Psoas muscle (tissue), 7 donors: ENCODE measurements at regions not wholly inside any gene's neighbourhood (a gene's known extent, or its start where the extent isn't known, plus 50 kb on each side); places are given as distances from the start of the nearest gene placed in this dataset.
"Not testable (repeated sequence)": the region's sequence is repeated elsewhere in the genome, so short reads cannot be mapped to it uniquely, and the experiment has no call there.

ENCODE experiments used
- ATAC-seq, 4 donors: fragments of 200-7000 bp; cut with Tn5 transposase; one replicate each; pipeline ENCODE4 v1.9.1; 2020; ENCODE audit warnings: moderate library complexity in 3 of 4, mild to moderate bottlenecking in 2 of 4
- DNase-seq, 2 donors: peaks; one replicate each; pipeline ENCODE4 v3.0.0-alpha.2; 2020
- H3K27ac ChIP-seq: fragments of 200-600 bp; one replicate; pipeline ENCODE4 v1.8.0; 2022
- H3K27me3 ChIP-seq, 3 donors: fragments of 200-600 bp in 1 of 3; one replicate each; pipeline versions ENCODE4 v1.6.1 to v1.8.0; 2013 to 2022; ENCODE audit warnings: low read length in 2 of 3, mild to moderate bottlenecking in 2 of 3, moderate library complexity in 1 of 3; ENCODE audit not compliant: insufficient read depth in 3 of 3
- H3K36me3 ChIP-seq, 2 donors: fragments of 200-600 bp in 1 of 2; one replicate each; pipeline versions ENCODE4 v1.6.1 to v1.8.0; 2013 to 2022; ENCODE audit warnings: low read depth in 1 of 2, mild to moderate bottlenecking in 1 of 2, moderate library complexity in 1 of 2; ENCODE audit not compliant: insufficient read depth in 1 of 2
- H3K4me1 ChIP-seq: fragments of 200-600 bp; one replicate; pipeline ENCODE4 v1.8.0; 2022
- H3K4me3 ChIP-seq: fragments of 200-600 bp; one replicate; pipeline ENCODE4 v1.8.0; 2022; ENCODE audit warnings: mild to moderate bottlenecking
- H3K9me3 ChIP-seq: fragments of 200-600 bp; one replicate; pipeline ENCODE4 v1.8.0; 2022
- WGBS, 3 donors: extraction: QIAGEN DNeasy Blood & Tissue Kit; methylation state at CpG; one replicate each; pipeline versions ENCODE4 v1.1.6 to v1.1.7; 2013; 5-methylcytosine and 5-hydroxymethylcytosine counted together
- intact Hi-C, 2 donors: fragments of 100-400 bp; cut with DNase I; formaldehyde crosslinking; loops; one replicate each; pipeline versions ENCODE4 v1.11.0 to v1.14.2; 2022
- TF ChIP-seq, protein P1 (sequence below): fragments of 200-600 bp; IDR thresholded peaks from one replicate; pipeline ENCODE4 v1.8.0; 2022; ENCODE audit warnings: antibody characterized with exemption
- donor health status: healthy with polysubstance abuse.
- donor health status: DM: no; HTN: no; CAD: no; lungs with moderate emphysema.
- donor health status: Bipolar disorder and iron deficiency.
- donor health status: healthy.
- donor health status: DM: yes; HTN: yes; CAD: no.
- donor health status: DM: no; HTN: no; CAD: no.
- donor health status: DM: yes; HTN: yes; CAD: no.

DNA sequence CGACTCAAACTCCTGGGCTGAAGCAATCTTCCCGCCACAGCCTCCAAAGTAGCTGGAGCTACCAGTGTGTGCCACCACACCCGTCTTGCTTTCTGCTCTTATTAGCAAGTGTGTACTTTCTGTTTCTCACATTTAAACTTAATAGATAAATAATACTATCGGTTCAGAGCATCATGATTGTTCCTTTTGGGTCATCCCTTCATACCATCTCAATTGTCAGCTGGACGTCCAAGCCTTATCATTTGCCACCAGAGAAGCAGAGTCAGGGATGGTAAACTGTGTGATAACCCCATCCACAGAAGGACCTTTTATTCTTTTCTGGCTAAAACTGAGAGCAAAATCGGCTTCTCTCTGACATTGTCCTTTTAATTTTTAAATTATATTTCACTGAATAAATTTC lies 279.8 kb upstream of the GOT2 start:
- WGBS, 3 donors = 73 to 81% (median 75%) methylated on average over 6 of the region's 6 CpGs
- H3K27ac ChIP-seq = no peak overlapping the region
- ATAC-seq (no peak), DNase-seq (no peak)
- H3K9me3 ChIP-seq = no peaks in the 10 kb centered on the region
- no peak overlapping the region for H3K4me3 ChIP-seq
- intact Hi-C loops = no loop called here
- no peaks in the 10 kb centered on the region for H3K4me1 ChIP-seq
- TF ChIP-seq, protein P1, sequence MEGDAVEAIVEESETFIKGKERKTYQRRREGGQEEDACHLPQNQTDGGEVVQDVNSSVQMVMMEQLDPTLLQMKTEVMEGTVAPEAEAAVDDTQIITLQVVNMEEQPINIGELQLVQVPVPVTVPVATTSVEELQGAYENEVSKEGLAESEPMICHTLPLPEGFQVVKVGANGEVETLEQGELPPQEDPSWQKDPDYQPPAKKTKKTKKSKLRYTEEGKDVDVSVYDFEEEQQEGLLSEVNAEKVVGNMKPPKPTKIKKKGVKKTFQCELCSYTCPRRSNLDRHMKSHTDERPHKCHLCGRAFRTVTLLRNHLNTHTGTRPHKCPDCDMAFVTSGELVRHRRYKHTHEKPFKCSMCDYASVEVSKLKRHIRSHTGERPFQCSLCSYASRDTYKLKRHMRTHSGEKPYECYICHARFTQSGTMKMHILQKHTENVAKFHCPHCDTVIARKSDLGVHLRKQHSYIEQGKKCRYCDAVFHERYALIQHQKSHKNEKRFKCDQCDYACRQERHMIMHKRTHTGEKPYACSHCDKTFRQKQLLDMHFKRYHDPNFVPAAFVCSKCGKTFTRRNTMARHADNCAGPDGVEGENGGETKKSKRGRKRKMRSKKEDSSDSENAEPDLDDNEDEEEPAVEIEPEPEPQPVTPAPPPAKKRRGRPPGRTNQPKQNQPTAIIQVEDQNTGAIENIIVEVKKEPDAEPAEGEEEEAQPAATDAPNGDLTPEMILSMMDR = no peak
- H3K27me3 ChIP-seq = no peaks in the 10 kb centered on the region
- no peaks in the 10 kb centered on the region for H3K36me3 ChIP-seq

DNA sequence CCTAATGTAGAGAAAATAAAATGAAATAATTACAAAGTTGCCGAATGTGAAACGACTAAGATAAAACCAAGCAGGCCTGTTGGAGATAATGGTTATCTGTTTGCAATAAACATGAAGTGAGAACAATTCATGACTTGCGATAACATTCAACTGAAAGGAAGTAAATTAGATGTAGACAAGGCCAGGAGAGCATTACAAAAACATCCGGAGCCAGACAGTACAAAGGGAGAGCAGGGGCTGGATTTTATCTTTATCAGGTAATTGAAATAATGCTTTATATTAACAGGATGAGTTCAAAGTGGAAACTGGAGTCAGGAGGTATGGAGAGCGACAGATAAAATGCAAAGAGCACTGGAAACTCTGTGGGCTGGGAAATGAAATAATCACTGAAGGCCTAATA lies 265.6 kb upstream of the GOT2 start:
- TF ChIP-seq, protein P1 = no peak
- no peak for DNase-seq
- H3K4me3 ChIP-seq = no peak overlapping the region
- intact Hi-C loops = no loop called here
- WGBS, 3 donors = 73 to 81% (median 78%) methylated on average over 5 of the region's 5 CpGs
- no peaks in the 10 kb centered on the region for H3K27me3 ChIP-seq
- no peaks in the 10 kb centered on the region for H3K9me3 ChIP-seq
- no peak for ATAC-seq
- H3K27ac ChIP-seq = no peak overlapping the region
- no peaks in the 10 kb centered on the region for H3K4me1 ChIP-seq
- no peaks in the 10 kb centered on the region for H3K36me3 ChIP-seq

GRCh38 chr16:58992755-58993154 lies 258.6 kb upstream of the GOT2 start:
- H3K4me1 ChIP-seq, ATAC-seq, H3K4me3 ChIP-seq, DNase-seq, H3K36me3 ChIP-seq, H3K27ac ChIP-seq, intact Hi-C loops, H3K27me3 ChIP-seq: not testable (repeated sequence)
- WGBS, 3 donors = 69 to 73% (median 70%) methylated on average over 8 of the region's 8 CpGs
- H3K9me3 ChIP-seq = peaks cover 18% of the 10 kb centered on the region

DNA sequence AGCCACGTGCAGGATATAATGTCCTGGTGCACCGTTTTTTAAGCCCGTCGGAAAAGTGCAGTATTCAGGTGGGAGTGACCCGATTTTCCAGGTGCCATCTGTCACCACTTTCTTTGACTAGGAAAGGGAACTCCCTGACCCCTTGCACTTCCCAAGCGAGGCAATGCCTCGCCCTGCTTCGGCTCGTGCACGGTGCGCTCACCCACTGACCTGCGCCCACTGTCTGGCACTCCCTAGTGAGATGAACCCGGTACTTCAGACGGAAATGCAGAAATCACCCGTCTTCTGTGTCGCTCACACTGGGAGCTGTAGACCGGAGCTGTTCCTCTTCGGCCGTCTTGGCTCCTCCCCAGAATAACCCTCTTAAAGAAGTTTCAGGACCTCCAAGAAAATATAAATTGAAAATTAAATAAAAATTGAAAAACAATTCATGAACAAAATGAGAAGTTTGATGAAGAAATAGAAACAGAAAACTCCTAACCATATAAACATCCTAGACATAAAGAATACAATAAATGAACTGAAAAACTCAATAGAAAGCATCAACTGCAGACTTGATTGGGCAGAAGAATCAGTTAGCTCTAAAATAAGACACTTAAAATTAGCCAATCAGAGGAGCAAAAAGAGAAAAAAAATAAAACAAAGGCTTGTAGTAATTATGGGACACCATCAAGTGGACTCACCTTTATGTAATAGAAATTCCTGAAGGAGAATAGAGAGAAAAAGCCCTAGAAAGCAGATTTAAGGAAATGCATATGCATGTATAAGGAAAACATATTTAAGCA lies 249.3 kb upstream of the GOT2 start:
- H3K9me3 ChIP-seq, H3K27ac ChIP-seq, intact Hi-C loops, DNase-seq, H3K36me3 ChIP-seq, H3K27me3 ChIP-seq, ATAC-seq, H3K4me1 ChIP-seq, H3K4me3 ChIP-seq: not testable (repeated sequence)
- WGBS, 3 donors = 87 to 90% (median 90%) methylated on average over 18 to 19 of the region's 19 CpGs

DNA sequence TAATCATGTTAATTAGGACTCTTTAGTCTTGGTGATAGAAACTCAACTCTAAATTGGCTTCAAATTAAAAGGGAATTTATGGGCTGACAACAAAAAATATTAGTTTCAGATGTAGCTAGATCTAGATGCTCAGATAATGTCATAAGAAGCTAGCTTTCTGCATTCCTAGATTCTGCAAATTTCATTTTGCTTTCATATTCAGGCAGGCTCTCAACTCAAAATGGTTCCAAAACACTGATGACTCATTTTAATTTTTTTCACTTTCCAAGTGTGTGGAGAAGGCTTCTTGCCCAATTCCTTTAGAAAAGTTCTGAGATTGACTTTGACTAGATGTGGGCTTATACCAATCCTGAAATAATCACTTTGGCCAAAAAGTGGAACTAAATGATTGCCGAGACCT lies 236.7 kb upstream of the GOT2 start:
- ATAC-seq (no peak), DNase-seq (no peak)
- no peaks in the 10 kb centered on the region for H3K4me1 ChIP-seq
- H3K27ac ChIP-seq = no peak overlapping the region
- TF ChIP-seq, protein P1 = no peak
- intact Hi-C loops = no loop called here
- 32 to 71% (median 33%) methylated on average over 1 of the region's 1 CpG for WGBS, 3 donors
- no peak overlapping the region for H3K4me3 ChIP-seq
- no peaks in the 10 kb centered on the region for H3K9me3 ChIP-seq
- no peaks in the 10 kb centered on the region for H3K36me3 ChIP-seq
- no peaks in the 10 kb centered on the region for H3K27me3 ChIP-seq

DNA sequence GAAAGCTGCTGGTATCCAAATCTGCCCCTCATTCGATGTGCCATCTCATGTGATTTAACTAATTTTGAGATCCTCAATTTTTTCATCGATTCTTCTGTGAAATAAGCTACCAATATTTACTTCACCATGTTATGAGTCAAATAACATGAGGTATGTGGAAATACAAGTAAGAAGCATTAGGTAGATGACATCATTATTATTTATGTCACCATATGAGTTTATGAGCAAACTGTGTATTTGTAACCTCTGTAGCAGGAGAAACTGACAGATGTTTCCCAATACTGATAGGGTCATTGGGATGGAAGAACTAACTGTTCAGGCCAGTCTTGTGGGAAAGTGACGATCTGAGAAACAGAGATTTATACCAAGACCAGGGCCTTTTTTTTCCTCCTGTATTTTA lies 229.4 kb upstream of the GOT2 start:
- Histone ChIP-seq H3K4me3 (no peak overlapping the region), H3K9me3 (no peaks in the 10 kb centered on the region), H3K27me3 (no peaks in the 10 kb centered on the region), H3K36me3 (no peaks in the 10 kb centered on the region), H3K4me1 (no peaks in the 10 kb centered on the region), H3K27ac (no peak overlapping the region)
- DNase-seq = no peak
- TF ChIP-seq, protein P1 = no peak
- intact Hi-C loops = no loop called here
- 52 to 57% (median 54%) methylated on average over 3 of the region's 3 CpGs for WGBS, 3 donors
- no peak for ATAC-seq
